ENCODE measurements at regions not wholly inside any gene's neighbourhood (a gene's known extent, or its start where the extent isn't known, plus 50 kb on each side); places are given as distances from the start of the nearest gene placed in this dataset.

DNA sequence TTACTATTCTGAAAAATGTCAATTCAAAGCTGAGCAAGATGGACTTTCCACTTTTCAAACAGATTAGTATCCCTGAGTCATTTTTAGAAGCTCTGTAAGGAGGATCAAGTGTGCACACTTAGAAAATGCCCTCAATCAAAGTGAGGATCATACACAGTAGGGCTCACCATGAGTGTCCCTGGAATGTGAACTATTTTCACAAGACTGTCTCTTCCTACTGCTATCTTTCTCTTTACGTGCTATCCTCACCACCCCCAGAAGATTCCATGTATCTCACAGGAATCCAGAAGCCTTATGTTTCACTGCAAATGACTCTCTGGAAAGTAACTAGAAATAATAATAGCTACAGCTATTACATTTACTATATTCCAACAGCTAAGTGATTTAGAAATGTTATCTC, 349.9 kb upstream of the TGFBR2 start:
- Histone ChIP-seq H3K79me2 (ENCODE audit: control insufficient read depth, insufficient read depth, low read length) (no peaks in the 10 kb centered on the region), H3K9me3 (ENCODE audit: control insufficient read depth, low read depth, low read length) (no peaks in the 10 kb centered on the region), H3K9me1 (ENCODE audit: control insufficient read depth, extremely low read depth, insufficient read depth, low read length) (no peaks in the 10 kb centered on the region), H3K9ac (ENCODE audit: control insufficient read depth, extremely low read depth, insufficient read depth, low read length) (no peak overlapping the region), H3K4me3 (ENCODE audit: control insufficient read depth in 2 of 3, extremely low read depth in 1 of 3, insufficient read depth in 2 of 3, low read depth in 1 of 3, low read length in 3 of 3) (no peak overlapping the region), H2AFZ (ENCODE audit: control insufficient read depth, low read length) (no peak overlapping the region), H3K36me3 (ENCODE audit: control insufficient read depth in 2 of 2, extremely low read depth in 1 of 2, insufficient read depth in 2 of 2, low read length in 2 of 2) (no peaks in the 10 kb centered on the region), H3K4me1 (ENCODE audit: control insufficient read depth, extremely low read depth, insufficient read depth, low read length) (peaks cover 4% of the 10 kb centered on the region), H4K20me1 (ENCODE audit: control insufficient read depth, extremely low read depth, insufficient read depth, low read length) (no peaks in the 10 kb centered on the region), H3K27me3 (ENCODE audit: control insufficient read depth, extremely low read depth, insufficient read depth, low read length) (no peaks in the 10 kb centered on the region), H3K27ac (ENCODE audit: control insufficient read depth, insufficient read depth, low read length) (no peak overlapping the region), H3K4me2 (ENCODE audit: control insufficient read depth, extremely low read depth, insufficient read depth, low read depth, low read length) (no peak overlapping the region)
- DNase-seq (ENCODE audit: low read depth, low spot score) (no peak), FAIRE-seq (no peak)
- TF ChIP-seq, protein P1, sequence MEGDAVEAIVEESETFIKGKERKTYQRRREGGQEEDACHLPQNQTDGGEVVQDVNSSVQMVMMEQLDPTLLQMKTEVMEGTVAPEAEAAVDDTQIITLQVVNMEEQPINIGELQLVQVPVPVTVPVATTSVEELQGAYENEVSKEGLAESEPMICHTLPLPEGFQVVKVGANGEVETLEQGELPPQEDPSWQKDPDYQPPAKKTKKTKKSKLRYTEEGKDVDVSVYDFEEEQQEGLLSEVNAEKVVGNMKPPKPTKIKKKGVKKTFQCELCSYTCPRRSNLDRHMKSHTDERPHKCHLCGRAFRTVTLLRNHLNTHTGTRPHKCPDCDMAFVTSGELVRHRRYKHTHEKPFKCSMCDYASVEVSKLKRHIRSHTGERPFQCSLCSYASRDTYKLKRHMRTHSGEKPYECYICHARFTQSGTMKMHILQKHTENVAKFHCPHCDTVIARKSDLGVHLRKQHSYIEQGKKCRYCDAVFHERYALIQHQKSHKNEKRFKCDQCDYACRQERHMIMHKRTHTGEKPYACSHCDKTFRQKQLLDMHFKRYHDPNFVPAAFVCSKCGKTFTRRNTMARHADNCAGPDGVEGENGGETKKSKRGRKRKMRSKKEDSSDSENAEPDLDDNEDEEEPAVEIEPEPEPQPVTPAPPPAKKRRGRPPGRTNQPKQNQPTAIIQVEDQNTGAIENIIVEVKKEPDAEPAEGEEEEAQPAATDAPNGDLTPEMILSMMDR (optimal IDR thresholded peaks at IDR 0.05 in 1 of 3, IDR thresholded peaks at IDR 0.05 in 1 of 3, conservative IDR thresholded peaks at IDR 0.05 in 1 of 3; ENCODE audit: extremely low read depth in 1 of 3, insufficient read depth in 2 of 3, low read length in 3 of 3): no peak
- no peak for TF ChIP-seq EZH2 (IDR thresholded peaks at IDR 0.05; ENCODE audit: low read length)
- dilution Hi-C loops (cut with MboI; ENCODE audit: extremely low pct_ligation_motif_present, low sequenced_read_pairs): no loop called here

DNA sequence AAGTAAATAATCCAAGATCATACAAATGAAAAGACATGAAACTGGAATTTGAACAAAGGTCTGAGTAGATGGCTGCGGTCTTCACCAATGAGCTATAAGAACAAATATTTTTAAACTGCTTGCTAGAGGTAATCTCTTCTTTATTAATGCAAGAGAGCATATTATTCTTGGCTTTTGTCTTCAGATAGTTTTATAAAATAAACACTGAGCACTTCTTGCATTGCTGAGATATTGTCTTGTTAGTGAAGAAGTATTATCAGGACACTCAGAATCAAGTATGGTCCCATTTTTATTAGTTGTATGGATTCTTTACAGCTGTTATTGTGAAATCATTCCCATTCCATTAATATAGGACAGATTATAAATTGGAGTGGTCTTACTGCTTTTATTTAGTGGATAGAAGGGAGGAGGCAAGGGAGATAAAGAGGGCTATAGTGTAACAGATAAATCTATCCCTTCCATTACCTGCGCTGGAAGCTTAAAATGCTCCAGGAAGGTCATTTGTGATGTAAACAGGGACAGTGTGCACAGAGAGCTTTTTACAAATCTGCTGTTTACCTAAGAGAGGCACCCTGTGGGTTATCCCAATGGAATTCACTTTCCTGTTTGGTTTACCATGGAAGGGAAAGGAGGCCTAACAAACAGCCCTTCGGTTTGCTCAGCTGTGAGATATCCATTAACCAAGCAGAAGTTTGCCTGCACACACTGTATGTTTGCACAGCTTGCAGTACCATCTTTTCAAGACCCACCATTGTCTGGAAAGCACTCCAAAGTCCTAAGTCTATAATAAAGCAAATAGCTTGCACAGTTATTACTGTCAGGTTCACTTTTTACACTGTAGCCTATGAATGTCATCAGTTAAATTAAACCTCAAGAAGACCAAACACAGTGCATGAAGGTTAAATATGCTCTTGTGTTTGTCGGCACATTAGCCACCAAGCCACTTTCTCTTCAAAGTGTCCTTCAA, 347.7 kb upstream of the TGFBR2 start:
- H3K9ac ChIP-seq (ENCODE audit: control insufficient read depth, extremely low read depth, insufficient read depth, low read length): no peak overlapping the region
- no peak for FAIRE-seq
- H3K27me3 ChIP-seq (ENCODE audit: control insufficient read depth, extremely low read depth, insufficient read depth, low read length): no peaks in the 10 kb centered on the region
- H4K20me1 ChIP-seq (ENCODE audit: control insufficient read depth, extremely low read depth, insufficient read depth, low read length): no peaks in the 10 kb centered on the region
- H3K9me3 ChIP-seq (ENCODE audit: control insufficient read depth, low read depth, low read length): no peaks in the 10 kb centered on the region
- H3K4me1 ChIP-seq (ENCODE audit: control insufficient read depth, extremely low read depth, insufficient read depth, low read length): peaks cover under 1% of the 10 kb centered on the region
- no peak for DNase-seq (ENCODE audit: low read depth, low spot score)
- H3K79me2 ChIP-seq (ENCODE audit: control insufficient read depth, insufficient read depth, low read length): no peaks in the 10 kb centered on the region
- H3K4me3 ChIP-seq (ENCODE audit: control insufficient read depth in 2 of 3, extremely low read depth in 1 of 3, insufficient read depth in 2 of 3, low read depth in 1 of 3, low read length in 3 of 3): no peak overlapping the region
- no peak for TF ChIP-seq EZH2 (IDR thresholded peaks at IDR 0.05; ENCODE audit: low read length)
- TF ChIP-seq, protein P1 (optimal IDR thresholded peaks at IDR 0.05 in 1 of 3, IDR thresholded peaks at IDR 0.05 in 1 of 3, conservative IDR thresholded peaks at IDR 0.05 in 1 of 3; ENCODE audit: extremely low read depth in 1 of 3, insufficient read depth in 2 of 3, low read length in 3 of 3): no peak
- dilution Hi-C loops (cut with MboI; ENCODE audit: extremely low pct_ligation_motif_present, low sequenced_read_pairs): no loop called here
- no peak overlapping the region for H3K27ac ChIP-seq (ENCODE audit: control insufficient read depth, insufficient read depth, low read length)
- H3K9me1 ChIP-seq (ENCODE audit: control insufficient read depth, extremely low read depth, insufficient read depth, low read length): no peaks in the 10 kb centered on the region
- H3K36me3 ChIP-seq (ENCODE audit: control insufficient read depth in 2 of 2, extremely low read depth in 1 of 2, insufficient read depth in 2 of 2, low read length in 2 of 2): no peaks in the 10 kb centered on the region
- no peak overlapping the region for H2AFZ ChIP-seq (ENCODE audit: control insufficient read depth, low read length)
- no peak overlapping the region for H3K4me2 ChIP-seq (ENCODE audit: control insufficient read depth, extremely low read depth, insufficient read depth, low read depth, low read length)
